ENCODE measurements at regions not wholly inside any gene's neighbourhood (a gene's known extent, or its start where the extent isn't known, plus 50 kb on each side); places are given as distances from the start of the nearest gene placed in this dataset.

DNA sequence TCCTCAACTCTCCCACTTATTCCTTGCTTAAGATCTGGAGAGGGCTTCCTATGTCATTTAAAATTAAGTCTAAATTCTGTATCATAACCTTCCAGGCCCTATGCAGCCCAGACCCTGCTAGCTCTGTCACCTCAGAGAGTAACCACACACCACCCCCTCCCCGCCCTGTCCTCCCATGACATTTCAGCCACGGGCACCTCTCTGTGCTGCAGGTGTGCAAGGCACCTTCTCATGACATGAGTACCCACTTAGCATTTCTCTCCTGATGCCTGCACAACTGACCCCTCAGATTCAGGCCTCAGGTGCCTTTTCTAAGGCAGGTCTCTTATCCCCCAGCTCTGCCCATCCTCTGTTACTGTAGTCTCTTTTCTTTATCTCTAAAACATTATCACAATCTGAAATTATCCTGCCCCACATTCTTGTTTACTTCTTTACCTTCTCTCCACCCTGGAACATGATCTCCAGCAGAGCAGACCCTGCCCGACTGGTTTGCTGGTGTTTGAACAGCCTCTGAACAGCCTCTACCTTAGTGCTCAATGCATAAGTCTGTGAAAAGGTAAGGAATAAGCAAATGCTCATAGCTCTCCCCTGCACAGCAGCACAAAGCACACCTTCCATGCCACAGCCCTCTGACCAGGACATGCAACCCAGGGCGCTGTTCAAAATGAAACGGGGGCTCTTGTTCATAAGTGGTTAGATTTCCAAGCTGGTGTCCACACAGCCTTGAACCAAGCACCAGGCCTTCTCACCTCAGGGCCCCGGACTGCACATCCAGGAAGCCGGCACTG, 196.1 kb upstream of the B3GAT1 start:
- Histone ChIP-seq H2AFZ (ENCODE audit: low read length) (no peak overlapping the region), H3K9me3 (ENCODE audit: low read length) (no peaks in the 10 kb centered on the region), H3K4me3 (ENCODE audit: low read length) (no peak overlapping the region), H3K4me1 (ENCODE audit: low read length) (no peaks in the 10 kb centered on the region), H4K20me1 (ENCODE audit: insufficient read depth, low read depth, low read length) (no peaks in the 10 kb centered on the region), H3K79me2 (ENCODE audit: low read length) (no peaks in the 10 kb centered on the region), H3K36me3 (ENCODE audit: insufficient read depth, low read length) (no peaks in the 10 kb centered on the region), H3K4me2 (ENCODE audit: low read depth, low read length, poor library complexity, severe bottlenecking) (no peak overlapping the region), H3K9ac (ENCODE audit: low read length) (no peak overlapping the region), H3K27me3 (ENCODE audit: low read length) (no peaks in the 10 kb centered on the region), H3K9me2 (replicated peaks; ENCODE audit: insufficient read depth, low read length) (no peaks in the 10 kb centered on the region), H3K27ac (ENCODE audit: low read length) (no peak overlapping the region)
- no peak for DNase-seq

DNA sequence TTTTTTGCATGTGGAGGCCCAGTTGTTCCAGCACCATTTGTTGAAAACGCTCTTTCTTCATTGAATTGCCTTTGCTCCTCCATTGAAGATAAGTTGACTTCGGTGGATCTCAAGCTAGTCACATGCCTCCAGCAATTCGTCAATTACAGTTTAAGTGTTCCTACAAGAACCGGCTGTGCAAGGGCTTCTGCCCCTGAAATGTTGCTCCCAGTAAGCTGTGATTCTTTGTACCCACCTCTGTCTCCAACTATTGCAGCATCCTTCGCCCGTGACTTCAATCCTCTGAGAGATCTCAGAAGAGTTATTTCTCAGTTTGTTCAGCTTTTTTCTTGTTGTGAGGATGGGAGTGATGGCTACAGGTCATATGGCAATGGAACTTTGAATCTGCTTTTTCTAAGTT, 194.2 kb upstream of the B3GAT1 start:
- Histone ChIP-seq H3K79me2 (ENCODE audit: low read length) (no peaks in the 10 kb centered on the region), H3K27me3 (ENCODE audit: low read length) (no peaks in the 10 kb centered on the region), H3K4me1 (ENCODE audit: low read length) (no peaks in the 10 kb centered on the region), H3K36me3 (ENCODE audit: insufficient read depth, low read length) (no peaks in the 10 kb centered on the region), H3K9me3 (ENCODE audit: low read length) (no peaks in the 10 kb centered on the region), H3K27ac (ENCODE audit: low read length) (no peak overlapping the region), H3K9me2 (replicated peaks; ENCODE audit: insufficient read depth, low read length) (no peaks in the 10 kb centered on the region), H3K4me3 (ENCODE audit: low read length) (no peak overlapping the region), H3K4me2 (ENCODE audit: low read depth, low read length, poor library complexity, severe bottlenecking) (no peak overlapping the region), H4K20me1 (ENCODE audit: insufficient read depth, low read depth, low read length) (no peaks in the 10 kb centered on the region), H3K9ac (ENCODE audit: low read length) (no peak overlapping the region), H2AFZ (ENCODE audit: low read length) (no peak overlapping the region)
- no peak for DNase-seq

DNA sequence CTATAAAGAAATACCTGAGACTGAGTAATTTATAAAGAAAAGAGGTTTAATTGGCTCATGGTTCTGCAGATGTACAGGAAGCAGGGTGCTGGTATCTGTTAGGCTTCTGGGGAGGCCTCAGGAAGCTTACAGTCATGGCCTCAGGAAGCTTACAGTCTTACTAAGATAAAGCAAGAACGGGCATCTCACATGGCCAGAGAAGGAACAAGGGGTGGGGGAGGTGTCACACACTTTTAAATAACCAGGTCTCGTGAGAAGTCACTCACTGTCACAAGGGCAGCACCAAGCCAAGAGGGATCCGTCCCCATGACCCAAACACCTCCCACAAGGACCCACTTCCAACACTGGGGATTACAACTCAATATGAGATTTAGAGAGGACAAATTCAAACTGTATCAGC, 192.8 kb upstream of the B3GAT1 start:
- Histone ChIP-seq H4K20me1 (ENCODE audit: insufficient read depth, low read depth, low read length) (no peaks in the 10 kb centered on the region), H3K4me2 (ENCODE audit: low read depth, low read length, poor library complexity, severe bottlenecking) (no peak overlapping the region), H3K9me3 (ENCODE audit: low read length) (no peaks in the 10 kb centered on the region), H3K9me2 (replicated peaks; ENCODE audit: insufficient read depth, low read length) (no peaks in the 10 kb centered on the region), H3K36me3 (ENCODE audit: insufficient read depth, low read length) (no peaks in the 10 kb centered on the region), H3K79me2 (ENCODE audit: low read length) (no peaks in the 10 kb centered on the region), H3K4me1 (ENCODE audit: low read length) (no peaks in the 10 kb centered on the region), H3K9ac (ENCODE audit: low read length) (no peak overlapping the region), H3K4me3 (ENCODE audit: low read length) (no peak overlapping the region), H2AFZ (ENCODE audit: low read length) (no peak overlapping the region), H3K27me3 (ENCODE audit: low read length) (no peaks in the 10 kb centered on the region), H3K27ac (ENCODE audit: low read length) (no peak overlapping the region)
- no peak for DNase-seq

DNA sequence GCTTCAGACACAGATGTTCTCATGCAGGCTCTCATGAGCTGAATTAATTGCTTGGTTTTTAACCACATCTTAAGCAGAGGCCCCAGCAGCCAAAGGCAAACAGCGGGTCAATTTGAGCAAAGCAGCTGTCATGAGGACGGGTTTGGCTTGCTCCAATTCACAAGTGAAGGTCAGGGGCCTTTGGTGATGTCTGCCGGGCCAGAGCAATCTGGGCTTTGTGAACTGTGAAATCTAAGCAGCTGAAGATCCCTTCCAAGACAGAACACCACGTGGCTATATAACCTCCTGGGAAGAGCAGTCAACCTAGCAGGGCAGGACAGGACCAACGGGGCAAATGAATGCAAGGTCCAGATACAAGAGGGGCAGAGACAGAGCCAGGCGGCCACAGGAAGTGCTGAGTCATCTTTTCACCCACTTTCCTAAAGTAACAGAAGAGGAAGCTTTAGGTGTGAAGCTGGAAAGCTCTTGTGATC, 187.3 kb upstream of the B3GAT1 start:
- Histone ChIP-seq H3K36me3 (ENCODE audit: insufficient read depth, low read length) (no peaks in the 10 kb centered on the region), H3K9me3 (ENCODE audit: low read length) (no peaks in the 10 kb centered on the region), H3K9ac (ENCODE audit: low read length) (no peak overlapping the region), H3K4me1 (ENCODE audit: low read length) (no peaks in the 10 kb centered on the region), H3K4me3 (ENCODE audit: low read length) (no peak overlapping the region), H4K20me1 (ENCODE audit: insufficient read depth, low read depth, low read length) (no peaks in the 10 kb centered on the region), H3K9me2 (replicated peaks; ENCODE audit: insufficient read depth, low read length) (no peaks in the 10 kb centered on the region), H3K4me2 (ENCODE audit: low read depth, low read length, poor library complexity, severe bottlenecking) (no peak overlapping the region), H3K27ac (ENCODE audit: low read length) (no peak overlapping the region), H2AFZ (ENCODE audit: low read length) (no peak overlapping the region), H3K79me2 (ENCODE audit: low read length) (no peaks in the 10 kb centered on the region), H3K27me3 (ENCODE audit: low read length) (no peaks in the 10 kb centered on the region)
- no peak for DNase-seq

DNA sequence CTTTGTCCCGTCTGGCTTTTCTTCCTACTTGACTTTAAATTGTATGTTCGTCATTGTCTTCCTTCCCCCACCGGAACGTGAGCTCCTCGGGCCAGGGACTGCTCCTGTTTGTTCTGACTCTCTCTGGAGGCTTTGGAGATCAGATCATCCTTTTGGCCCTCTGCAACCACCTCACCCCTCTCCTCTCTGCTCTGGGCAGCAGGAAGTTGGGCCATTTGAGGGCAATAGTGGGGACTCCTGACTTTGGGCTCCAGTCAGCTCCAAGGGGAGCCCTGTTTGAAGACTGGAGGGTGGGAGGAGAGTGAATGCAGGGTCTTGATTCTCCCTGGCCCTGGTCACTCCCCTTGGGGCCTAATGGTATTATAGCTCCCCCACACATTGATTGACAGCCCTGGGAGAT, 186.3 kb upstream of the B3GAT1 start:
- Histone ChIP-seq H3K4me2 (ENCODE audit: low read depth, low read length, poor library complexity, severe bottlenecking) (no peak overlapping the region), H3K4me3 (ENCODE audit: low read length) (no peak overlapping the region), H4K20me1 (ENCODE audit: insufficient read depth, low read depth, low read length) (no peaks in the 10 kb centered on the region), H3K36me3 (ENCODE audit: insufficient read depth, low read length) (no peaks in the 10 kb centered on the region), H3K9ac (ENCODE audit: low read length) (no peak overlapping the region), H3K79me2 (ENCODE audit: low read length) (no peaks in the 10 kb centered on the region), H3K9me3 (ENCODE audit: low read length) (no peaks in the 10 kb centered on the region), H3K4me1 (ENCODE audit: low read length) (no peaks in the 10 kb centered on the region), H2AFZ (ENCODE audit: low read length) (no peak overlapping the region), H3K9me2 (replicated peaks; ENCODE audit: insufficient read depth, low read length) (no peaks in the 10 kb centered on the region), H3K27ac (ENCODE audit: low read length) (no peak overlapping the region), H3K27me3 (ENCODE audit: low read length) (no peaks in the 10 kb centered on the region)
- DNase-seq, result no peak

DNA sequence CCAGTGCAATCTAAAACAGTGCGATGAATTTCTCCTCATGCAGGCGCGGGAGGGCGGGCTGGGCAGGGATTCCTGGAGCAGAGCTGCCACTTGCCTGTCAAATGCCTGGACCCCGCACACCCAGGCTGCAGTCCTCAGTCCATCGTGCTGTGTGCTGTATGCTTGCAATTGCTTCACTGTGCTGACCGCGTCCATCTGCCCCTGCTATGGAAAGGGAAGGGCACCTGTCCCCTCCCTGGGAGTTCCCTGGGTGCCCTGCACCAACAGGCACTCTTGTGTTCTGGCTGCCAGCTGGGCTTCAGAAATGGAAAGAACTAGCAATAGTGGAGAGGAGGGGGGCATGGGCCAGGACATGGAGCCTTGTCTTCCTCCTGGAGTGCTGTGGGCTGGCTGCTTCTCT, 185.4 kb upstream of the B3GAT1 start:
- H4K20me1 ChIP-seq (ENCODE audit: insufficient read depth, low read depth, low read length), result no peaks in the 10 kb centered on the region
- no peak overlapping the region for H3K9ac ChIP-seq (ENCODE audit: low read length)
- H3K36me3 ChIP-seq (ENCODE audit: insufficient read depth, low read length), result no peaks in the 10 kb centered on the region
- H3K4me1 ChIP-seq (ENCODE audit: low read length), result no peaks in the 10 kb centered on the region
- no peaks in the 10 kb centered on the region for H3K9me3 ChIP-seq (ENCODE audit: low read length)
- H3K27me3 ChIP-seq (ENCODE audit: low read length), result no peaks in the 10 kb centered on the region
- no peaks in the 10 kb centered on the region for H3K9me2 ChIP-seq (replicated peaks; ENCODE audit: insufficient read depth, low read length)
- no peak overlapping the region for H2AFZ ChIP-seq (ENCODE audit: low read length)
- H3K27ac ChIP-seq (ENCODE audit: low read length), result no peak overlapping the region
- H3K79me2 ChIP-seq (ENCODE audit: low read length), result no peaks in the 10 kb centered on the region
- DNase-seq, result no peak
- H3K4me2 ChIP-seq (ENCODE audit: low read depth, low read length, poor library complexity, severe bottlenecking), result no peak overlapping the region
- no peak overlapping the region for H3K4me3 ChIP-seq (ENCODE audit: low read length)

DNA sequence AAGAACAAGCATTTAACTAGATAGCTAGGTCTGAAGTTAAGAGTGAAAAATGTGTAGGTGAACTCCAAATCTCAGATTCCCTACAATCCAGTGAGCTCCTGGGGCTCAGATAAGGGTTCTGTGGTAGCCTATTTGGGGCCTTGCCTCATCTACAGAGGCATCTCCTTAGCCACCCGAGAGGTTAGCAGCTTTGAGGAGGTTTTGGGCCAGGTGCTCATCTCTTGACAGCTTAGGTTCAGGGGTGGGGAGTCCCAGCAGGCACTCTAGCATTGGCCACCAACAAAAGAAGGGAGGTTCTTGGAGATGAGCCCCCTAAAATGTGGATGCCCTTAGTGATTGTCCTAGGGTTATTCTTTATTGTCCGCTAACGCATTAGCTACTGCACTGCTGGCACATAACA, 184.4 kb upstream of the B3GAT1 start:
- Histone ChIP-seq H3K79me2 (ENCODE audit: low read length) (no peaks in the 10 kb centered on the region), H3K27ac (ENCODE audit: low read length) (no peak overlapping the region), H3K9me2 (replicated peaks; ENCODE audit: insufficient read depth, low read length) (no peaks in the 10 kb centered on the region), H4K20me1 (ENCODE audit: insufficient read depth, low read depth, low read length) (no peaks in the 10 kb centered on the region), H3K9me3 (ENCODE audit: low read length) (no peaks in the 10 kb centered on the region), H2AFZ (ENCODE audit: low read length) (no peak overlapping the region), H3K4me1 (ENCODE audit: low read length) (no peaks in the 10 kb centered on the region), H3K36me3 (ENCODE audit: insufficient read depth, low read length) (no peaks in the 10 kb centered on the region), H3K9ac (ENCODE audit: low read length) (no peak overlapping the region), H3K4me3 (ENCODE audit: low read length) (no peak overlapping the region), H3K4me2 (ENCODE audit: low read depth, low read length, poor library complexity, severe bottlenecking) (no peak overlapping the region), H3K27me3 (ENCODE audit: low read length) (no peaks in the 10 kb centered on the region)
- DNase-seq, result no peak

DNA sequence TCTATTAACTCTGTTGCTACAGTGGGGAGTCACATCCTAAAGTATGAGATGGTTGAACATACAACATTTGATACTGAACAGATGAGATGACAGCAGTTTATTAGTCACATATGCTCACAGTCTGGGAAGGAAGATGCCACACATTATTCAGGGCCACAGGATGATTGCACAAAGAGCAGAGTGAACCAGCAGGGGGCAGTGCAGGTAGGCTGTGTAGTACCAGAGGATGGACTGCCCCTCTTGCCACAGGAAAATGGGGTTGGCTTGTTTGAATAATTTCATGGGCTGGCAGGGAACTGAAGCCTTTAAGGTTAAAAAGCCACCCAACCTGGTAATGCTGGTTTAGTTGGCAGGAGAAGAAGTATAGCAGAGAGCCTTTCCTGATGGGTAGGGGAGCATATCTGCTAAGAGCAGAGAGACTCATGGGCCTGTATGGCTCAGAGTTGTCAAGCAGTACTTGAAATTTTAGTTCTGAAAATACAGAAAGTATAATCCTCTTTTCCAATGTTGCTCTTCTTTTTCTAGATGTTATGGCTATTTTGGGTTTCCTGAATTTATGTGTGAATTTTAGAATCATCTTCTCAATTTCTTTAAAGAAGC, 180.4 kb upstream of the B3GAT1 start:
- Histone ChIP-seq H3K79me2 (ENCODE audit: low read length) (no peaks in the 10 kb centered on the region), H3K4me3 (ENCODE audit: low read length) (no peak overlapping the region), H3K27me3 (ENCODE audit: low read length) (no peaks in the 10 kb centered on the region), H3K9me2 (replicated peaks; ENCODE audit: insufficient read depth, low read length) (no peaks in the 10 kb centered on the region), H3K4me2 (ENCODE audit: low read depth, low read length, poor library complexity, severe bottlenecking) (no peak overlapping the region), H4K20me1 (ENCODE audit: insufficient read depth, low read depth, low read length) (no peaks in the 10 kb centered on the region), H2AFZ (ENCODE audit: low read length) (no peak overlapping the region), H3K27ac (ENCODE audit: low read length) (no peak overlapping the region), H3K9me3 (ENCODE audit: low read length) (no peaks in the 10 kb centered on the region), H3K4me1 (ENCODE audit: low read length) (no peaks in the 10 kb centered on the region), H3K9ac (ENCODE audit: low read length) (no peak overlapping the region), H3K36me3 (ENCODE audit: insufficient read depth, low read length) (no peaks in the 10 kb centered on the region)
- DNase-seq, result peak; percentile 80

Data from Karpas-422 (cell line).